ENCODE measurements at regions not wholly inside any gene's neighbourhood (a gene's known extent, or its start where the extent isn't known, plus 50 kb on each side); places are given as distances from the start of the nearest gene placed in this dataset.
"Not testable (repeated sequence)": the region's sequence is repeated elsewhere in the genome, so short reads cannot be mapped to it uniquely, and the experiment has no call there.

DNA sequence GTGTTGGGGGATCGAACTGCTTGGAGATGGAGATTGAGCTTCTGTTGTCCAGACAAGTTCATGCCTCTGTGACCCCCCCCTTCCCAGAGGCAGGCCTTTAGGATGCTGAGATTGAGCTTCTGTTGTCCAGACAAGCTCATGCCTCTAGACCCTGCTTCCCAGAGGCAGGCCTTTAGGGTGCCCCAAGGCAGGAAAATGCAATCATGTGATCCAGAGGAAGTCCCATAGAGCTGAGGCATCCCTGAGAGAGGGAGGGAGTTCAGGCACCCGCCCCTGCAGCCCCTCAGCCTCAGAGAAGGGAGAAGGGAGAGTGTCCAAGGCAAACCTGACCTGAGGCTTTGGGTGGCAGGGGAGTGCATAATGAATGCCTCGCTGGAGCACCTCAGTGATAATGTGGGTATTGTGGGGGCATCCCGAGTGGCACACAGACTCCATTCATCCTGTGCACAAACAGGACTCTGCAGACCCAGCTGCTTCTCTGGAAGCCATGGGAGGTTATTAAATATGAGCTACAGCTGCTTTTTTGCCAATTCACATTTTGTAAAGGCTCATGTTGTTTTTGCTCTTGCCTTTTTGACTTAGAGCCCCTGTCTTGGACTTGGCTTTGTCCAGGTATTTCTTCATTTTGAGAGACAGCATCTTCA is 182.4 kb upstream of the IRF2BP2 start:
- not testable (repeated sequence) for TF ChIP-seq CTCF (IDR thresholded peaks at IDR 0.05); POLR2AphosphoS5 (IDR thresholded peaks at IDR 0.05; ENCODE audit: low read depth, low read length)

Measured in Panc1 (cell line).